MM.1S (cell line): ENCODE measurements at regions not wholly inside any gene's neighbourhood (a gene's known extent, or its start where the extent isn't known, plus 50 kb on each side); places are given as distances from the start of the nearest gene placed in this dataset.

ENCODE experiments used
- CTCF ChIP-seq: fragments of 300-600 bp; sonication (generic); IDR thresholded peaks from 2 replicates; pipeline ENCODE4 v1.5.1; 2016; ENCODE audit warnings: antibody characterized with exemption, low read length, mixed read lengths
- EZH2phosphoT487 ChIP-seq: fragments of 300-600 bp; sonication (generic); IDR thresholded peaks from 2 replicates; pipeline ENCODE4 v1.6.1; 2018; ENCODE audit warnings: antibody characterized with exemption, low read length

GRCh38 chr4:38383646-38384121 lies 280.3 kb upstream of the KLF3 start:
- TF ChIP-seq EZH2phosphoT487 (no peak), CTCF (no peak)
